Right atrium auricular region (tissue), 2 donors: ENCODE measurements at regions not wholly inside any gene's neighbourhood (a gene's known extent, or its start where the extent isn't known, plus 50 kb on each side); places are given as distances from the start of the nearest gene placed in this dataset.

Experiments
- DNase-seq: peaks from one replicate; pipeline ENCODE4 v3.0.0-alpha.2; 2019; ENCODE audit warnings: low spot score
- H3K27ac ChIP-seq, 2 donors: fragments of 200-600 bp; sonication (generic); 1 replicate in 1 of 2; 2 replicates in 1 of 2; pipeline ENCODE4 v1.5.1; 2016 to 2019
- H3K27me3 ChIP-seq, 2 donors: fragments of 200-600 bp; sonication (generic); one replicate each; pipeline versions ENCODE4 v1.5.1 to v1.6.0; 2017 to 2019
- H3K36me3 ChIP-seq: fragments of 200-600 bp; sonication (generic); one replicate; pipeline ENCODE4 v1.5.1; 2016
- H3K4me1 ChIP-seq, 2 donors: fragments of 200-600 bp; sonication (generic); one replicate each; pipeline versions ENCODE4 v1.5.1 to v1.6.0; 2017 to 2019
- H3K4me3 ChIP-seq, 2 donors: fragments of 200-600 bp; sonication (generic); 1 replicate in 1 of 2; 2 replicates in 1 of 2; pipeline ENCODE4 v1.5.1; 2017 to 2019; ENCODE audit warnings: mild to moderate bottlenecking in 1 of 2, moderate library complexity in 1 of 2
- H3K9me3 ChIP-seq, 2 donors: fragments of 200-600 bp; sonication (generic); one replicate each; pipeline ENCODE4 v1.5.1; 2019
- CTCF ChIP-seq, 2 donors: fragments of 200-600 bp; sonication (generic); IDR thresholded peaks; one replicate each; pipeline ENCODE4 v1.5.1; 2019; ENCODE audit warnings: antibody characterized with exemption in 2 of 2

- no peak overlapping the region for H3K27ac ChIP-seq
- H3K4me1 ChIP-seq: no peaks in the 10 kb centered on the region
- no peak overlapping the region for H3K4me3 ChIP-seq
- no peaks in the 10 kb centered on the region for H3K36me3 ChIP-seq
- no peak for TF ChIP-seq CTCF (IDR thresholded peaks at IDR 0.05)
- peaks cover 0 to 4% of the 10 kb centered on the region in 2 donors for H3K9me3 ChIP-seq
- no peaks in the 10 kb centered on the region for H3K27me3 ChIP-seq
- DNase-seq: no peak
These were observed 777.5 kb downstream of the OTOL1 start for GRCh38 chr3:162274070-162274469.

- no peaks in the 10 kb centered on the region for H3K27me3 ChIP-seq
- no peak overlapping the region for H3K27ac ChIP-seq
- no peak for DNase-seq
- H3K4me1 ChIP-seq: no peaks in the 10 kb centered on the region
- no peaks in the 10 kb centered on the region for H3K36me3 ChIP-seq
- peaks cover 0 to 16% of the 10 kb centered on the region in 2 donors for H3K9me3 ChIP-seq
- no peak for TF ChIP-seq CTCF (IDR thresholded peaks at IDR 0.05)
- H3K4me3 ChIP-seq: no peak overlapping the region
These were observed 782.2 kb downstream of the OTOL1 start for GRCh38 chr3:162278834-162279233.

GRCh38 chr3:162285259-162285658 lies 788.7 kb downstream of the OTOL1 start:
- no peak for TF ChIP-seq CTCF (IDR thresholded peaks at IDR 0.05)
- no peaks in the 10 kb centered on the region for H3K27me3 ChIP-seq
- no peak overlapping the region for H3K4me3 ChIP-seq
- no peaks in the 10 kb centered on the region for H3K4me1 ChIP-seq
- H3K36me3 ChIP-seq: no peaks in the 10 kb centered on the region
- peaks cover 0 to 12% of the 10 kb centered on the region in 2 donors for H3K9me3 ChIP-seq
- no peak overlapping the region for H3K27ac ChIP-seq
- no peak for DNase-seq

GRCh38 chr3:162287600-162287999 lies 791.0 kb downstream of the OTOL1 start:
- Histone ChIP-seq H3K27ac (no peak overlapping the region), H3K36me3 (no peaks in the 10 kb centered on the region), H3K9me3 (peaks cover 0 to 3% of the 10 kb centered on the region in 2 donors), H3K4me3 (no peak overlapping the region), H3K27me3 (no peaks in the 10 kb centered on the region), H3K4me1 (no peaks in the 10 kb centered on the region)
- no peak for DNase-seq
- no peak for TF ChIP-seq CTCF (IDR thresholded peaks at IDR 0.05)

- no peaks in the 10 kb centered on the region for H3K27me3 ChIP-seq
- H3K36me3 ChIP-seq: no peaks in the 10 kb centered on the region
- H3K9me3 ChIP-seq: peaks cover 0 to 3% of the 10 kb centered on the region in 2 donors
- no peak for DNase-seq
- no peak overlapping the region for H3K4me3 ChIP-seq
- H3K27ac ChIP-seq: no peak overlapping the region
- TF ChIP-seq CTCF (IDR thresholded peaks at IDR 0.05): no peak
- no peaks in the 10 kb centered on the region for H3K4me1 ChIP-seq
These were observed 795.8 kb downstream of the OTOL1 start for GRCh38 chr3:162292409-162292808.

GRCh38 chr3:162295323-162295983 lies 798.8 kb downstream of the OTOL1 start:
- no peak for TF ChIP-seq CTCF (IDR thresholded peaks at IDR 0.05)
- Histone ChIP-seq H3K36me3 (no peaks in the 10 kb centered on the region), H3K27me3 (no peaks in the 10 kb centered on the region), H3K4me3 (no peak overlapping the region), H3K4me1 (no peaks in the 10 kb centered on the region), H3K9me3 (peaks cover 0 to 3% of the 10 kb centered on the region in 2 donors), H3K27ac (peak overlapping the region in 1 of 2 donors; percentile 1)
- no peak for DNase-seq
